ENCODE measurements at regions not wholly inside any gene's neighbourhood (a gene's known extent, or its start where the extent isn't known, plus 50 kb on each side); places are given as distances from the start of the nearest gene placed in this dataset.
A peak's percentile ranks its signal among the peaks of the same experiment; 100 is the strongest.
"Not testable (repeated sequence)": the region's sequence is repeated elsewhere in the genome, so short reads cannot be mapped to it uniquely, and the experiment has no call there.

- DNase-seq: no peak
Observed at GRCh38 chr4:83213640-83214039, 71.0 kb downstream of the COQ2 start.

GRCh38 chr4:83212041-83212851 is 72.4 kb downstream of the COQ2 start:
- DNase-seq: peak; percentile 70

- DNase-seq: no peak
Observed at GRCh38 chr4:83209419-83209818, 75.2 kb downstream of the COQ2 start.

GRCh38 chr4:83208371-83209365 is 75.9 kb downstream of the COQ2 start:
- DNase-seq: peak; percentile 1

- DNase-seq: no peak
Observed at GRCh38 chr4:83207497-83208101, 77.0 kb downstream of the COQ2 start.

GRCh38 chr4:83205760-83206159 is 78.8 kb downstream of the COQ2 start:
- DNase-seq: no peak

GRCh38 chr4:83204731-83205130 is 79.9 kb downstream of the COQ2 start:
- no peak for DNase-seq

- no peak for DNase-seq
Observed at GRCh38 chr4:83201761-83202160, 82.8 kb downstream of the COQ2 start.

- DNase-seq: no peak
Observed at GRCh38 chr4:83197555-83198235, 83.2 kb upstream of the PLAC8 start.

GRCh38 chr4:83196921-83197320 is 82.4 kb upstream of the PLAC8 start:
- DNase-seq: no peak

- DNase-seq: no peak
Observed at GRCh38 chr4:83195269-83195668, 80.7 kb upstream of the PLAC8 start.

- DNase-seq: not testable (repeated sequence)
Observed at GRCh38 chr4:83194588-83194987, 80.1 kb upstream of the PLAC8 start.

- no peak for DNase-seq
Observed at GRCh38 chr4:83192634-83193033, 78.1 kb upstream of the PLAC8 start.

GRCh38 chr4:83191026-83191425 is 76.5 kb upstream of the PLAC8 start:
- DNase-seq: no peak

- no peak for DNase-seq
Observed at GRCh38 chr4:83189631-83190136, 75.2 kb upstream of the PLAC8 start.

GRCh38 chr4:83180431-83180968 is 66.0 kb upstream of the PLAC8 start:
- DNase-seq: no peak

GRCh38 chr4:83179205-83179604 is 64.7 kb upstream of the PLAC8 start:
- no peak for DNase-seq

- no peak for DNase-seq
Observed at GRCh38 chr4:83178029-83178428, 63.5 kb upstream of the PLAC8 start.

- DNase-seq: no peak
Observed at GRCh38 chr4:83177182-83177581, 62.7 kb upstream of the PLAC8 start.

GRCh38 chr4:83174844-83175414 is 60.4 kb upstream of the PLAC8 start:
- DNase-seq: no peak

GRCh38 chr4:83172371-83172770 is 57.8 kb upstream of the PLAC8 start:
- DNase-seq: no peak
